Neutrophil (primary cell): ENCODE measurements at regions not wholly inside any gene's neighbourhood (a gene's known extent, or its start where the extent isn't known, plus 50 kb on each side); places are given as distances from the start of the nearest gene placed in this dataset.
"Not testable (repeated sequence)": the region's sequence is repeated elsewhere in the genome, so short reads cannot be mapped to it uniquely, and the experiment has no call there.

ENCODE experiments used
- H3K27ac ChIP-seq: fragments of 200-600 bp; sonication (generic); 2 replicates; pipeline ENCODE4 v1.5.1; 2016; ENCODE audit warnings: mild to moderate bottlenecking, moderate library complexity
- H3K27me3 ChIP-seq: fragments of 200-600 bp; sonication (generic); 2 replicates; pipeline ENCODE4 v1.6.0; 2016; ENCODE audit warnings: mild to moderate bottlenecking
- H3K36me3 ChIP-seq: fragments of 200-600 bp; sonication (generic); 2 replicates; pipeline ENCODE4 v1.5.1; 2017
- H3K4me1 ChIP-seq, 2 experiments: fragments of 200-600 bp in 1 of 2; sonication (generic) in 1 of 2; 1 replicate in 1 of 2; 2 replicates in 1 of 2; pipeline versions ENCODE4 v1.5.1 to v1.6.1; 2013 to 2016; ENCODE audit warnings: low read depth in 1 of 2, low read length in 1 of 2, mild to moderate bottlenecking in 1 of 2, moderate library complexity in 1 of 2; ENCODE audit not compliant: control insufficient read depth in 1 of 2, insufficient read depth in 1 of 2
- H3K4me3 ChIP-seq, 2 experiments: fragments of 200-600 bp in 1 of 2; sonication (generic) in 1 of 2; 1 replicate in 1 of 2; 2 replicates in 1 of 2; pipeline ENCODE4 v1.5.1; 2013 to 2016; ENCODE audit warnings: low read depth in 1 of 2, low read length in 1 of 2, mild to moderate bottlenecking in 1 of 2, moderate library complexity in 1 of 2
- H3K9me3 ChIP-seq: fragments of 200-600 bp; sonication (generic); 2 replicates; pipeline ENCODE4 v1.5.1; 2016
- CTCF ChIP-seq: fragments of 200-600 bp; sonication (generic); IDR thresholded peaks from 2 replicates; pipeline ENCODE4 v1.5.1; 2016; ENCODE audit warnings: antibody characterized with exemption

GRCh38 chr3:152909180-152909883 lies 74.4 kb downstream of the P2RY1 start:
- H3K36me3 ChIP-seq: no peaks in the 10 kb centered on the region
- no peak overlapping the region for H3K4me3 ChIP-seq
- no peaks in the 10 kb centered on the region for H3K27me3 ChIP-seq
- H3K9me3 ChIP-seq: no peaks in the 10 kb centered on the region
- no peaks in the 10 kb centered on the region for H3K4me1 ChIP-seq
- H3K27ac ChIP-seq: no peak overlapping the region
- no peak for TF ChIP-seq CTCF

GRCh38 chr3:152910211-152910610 lies 75.3 kb downstream of the P2RY1 start:
- no peak for TF ChIP-seq CTCF
- no peaks in the 10 kb centered on the region for H3K9me3 ChIP-seq
- no peaks in the 10 kb centered on the region for H3K27me3 ChIP-seq
- H3K4me1 ChIP-seq: no peaks in the 10 kb centered on the region
- no peaks in the 10 kb centered on the region for H3K36me3 ChIP-seq
- no peak overlapping the region for H3K27ac ChIP-seq
- H3K4me3 ChIP-seq: no peak overlapping the region

GRCh38 chr3:152910966-152911365 lies 76.0 kb downstream of the P2RY1 start:
- Histone ChIP-seq H3K27ac (no peak overlapping the region), H3K4me1 (no peaks in the 10 kb centered on the region), H3K36me3 (no peaks in the 10 kb centered on the region), H3K27me3 (no peaks in the 10 kb centered on the region), H3K9me3 (no peaks in the 10 kb centered on the region), H3K4me3 (no peak overlapping the region)
- TF ChIP-seq CTCF: no peak

- H3K27me3 ChIP-seq, H3K36me3 ChIP-seq, H3K4me3 ChIP-seq, H3K27ac ChIP-seq, H3K4me1 ChIP-seq, H3K9me3 ChIP-seq: not testable (repeated sequence)
Measured at GRCh38 chr3:152914743-152915142, 79.8 kb downstream of the P2RY1 start.

- Histone ChIP-seq H3K4me1 (no peaks in the 10 kb centered on the region), H3K4me3 (no peak overlapping the region), H3K36me3 (no peaks in the 10 kb centered on the region), H3K27ac (no peak overlapping the region), H3K27me3 (no peaks in the 10 kb centered on the region), H3K9me3 (no peaks in the 10 kb centered on the region)
- TF ChIP-seq CTCF: no peak
Measured at GRCh38 chr3:152915695-152916094, 80.8 kb downstream of the P2RY1 start.

GRCh38 chr3:152916753-152917279 lies 81.9 kb downstream of the P2RY1 start:
- H3K36me3 ChIP-seq: no peaks in the 10 kb centered on the region
- H3K27me3 ChIP-seq: no peaks in the 10 kb centered on the region
- H3K4me1 ChIP-seq: no peaks in the 10 kb centered on the region
- no peak overlapping the region for H3K27ac ChIP-seq
- no peak overlapping the region for H3K4me3 ChIP-seq
- no peak for TF ChIP-seq CTCF
- H3K9me3 ChIP-seq: no peaks in the 10 kb centered on the region
